HCT116 (cell line): ENCODE measurements at regions not wholly inside any gene's neighbourhood (a gene's known extent, or its start where the extent isn't known, plus 50 kb on each side); places are given as distances from the start of the nearest gene placed in this dataset.

Source experiments
- ATAC-seq: fragments of 200-7000 bp; cut with Tn5 transposase; 2 replicates; pipeline ENCODE4 v1.9.1; 2020; ENCODE audit warnings: mild to moderate bottlenecking, moderate library complexity
- BruUV-seq: library from RNA; stranded (reverse); fragments of 400-500 nt; replicated peaks from 2 replicates; lab custom pipeline; 2021; lab: Mats Ljungman, UMichigan
- CTCF ChIA-PET: fragments of 300-600 bp; sonication (Branson Sonifier 250); formaldehyde crosslinking; loops from one replicate; lab custom pipeline; 2021; ENCODE audit warnings: antibody characterized with exemption; lab: Charles Lee
- POLR2A ChIA-PET: fragments of 300-600, 350-600 bp; sonication (Branson Sonifier 250); formaldehyde crosslinking; loops from one replicate; lab custom pipeline; 2021; ENCODE audit warnings: antibody characterized with exemption; lab: Charles Lee
- RAD21 ChIA-PET, 2 experiments: fragments of 300-600 bp; sonication (Branson Sonifier 250); formaldehyde crosslinking; loops; one replicate each; lab custom pipeline; 2023; ENCODE audit warnings: low total read pairs in 2 of 2; ENCODE audit not compliant: uncharacterized antibody in 2 of 2, unreplicated experiment in 2 of 2, low non-redundant PET in 1 of 2; lab: Charles Lee
- DNase-seq: peaks from one replicate; pipeline ENCODE4 v3.0.0-alpha.2; 2010; ENCODE audit warnings: low read depth, low spot score
- H2AFZ ChIP-seq: fragments of 200-600 bp; shearing (Covaris generic), sonication (generic); 2 replicates; pipeline ENCODE4 v1.6.1; 2017; ENCODE audit warnings: low read depth, mixed run types, mixed read lengths, antibody characterized with exemption, low read length; ENCODE audit not compliant: poor library complexity, severe bottlenecking
- H3K27ac ChIP-seq: 2 replicates; pipeline ENCODE4 v1.5.1; 2012; ENCODE audit warnings: low read depth, low read length
- H3K27me3 ChIP-seq: fragments of 200-600 bp; sonication (generic); 2 replicates; pipeline ENCODE4 v1.6.1; 2016; ENCODE audit warnings: mixed run types, low read length, mixed read lengths; ENCODE audit not compliant: insufficient read depth
- H3K36me3 ChIP-seq, 2 experiments: fragments of 200-500 bp in 1 of 2; fragments of 200-600 bp in 1 of 2; sonication (Bioruptor generic) in 1 of 2; sonication (generic) in 1 of 2; 2 replicates each; pipeline versions ENCODE4 v1.5.1 to v1.6.1; 2014 to 2016; ENCODE audit warnings: low read length in 2 of 2, inconsistent platforms in 1 of 2, mixed read lengths in 1 of 2, mixed run types in 1 of 2; ENCODE audit not compliant: insufficient read depth in 2 of 2, control insufficient read depth in 1 of 2
- H3K4me1 ChIP-seq, 2 experiments: fragments of 200-600 bp in 1 of 2; sonication (generic) in 1 of 2; 2 replicates each; pipeline versions ENCODE4 v1.5.1 to v1.6.1; 2012 to 2017; ENCODE audit warnings: low read length in 2 of 2, inconsistent platforms in 1 of 2, mild to moderate bottlenecking in 1 of 2, mixed read lengths in 1 of 2, mixed run types in 1 of 2, moderate library complexity in 1 of 2; ENCODE audit not compliant: insufficient read depth in 2 of 2, control insufficient read depth in 1 of 2
- H3K4me2 ChIP-seq: fragments of 200-600 bp; sonication (generic); 2 replicates; pipeline ENCODE4 v1.6.1; 2017; ENCODE audit warnings: mixed run types, low read length, mixed read lengths
- H3K4me3 ChIP-seq, 2 experiments: fragments of 200-600 bp in 1 of 2; sonication (generic) in 1 of 2; replicated peaks in 1 of 2; 2 replicates each; pipeline ENCODE4 v1.5.1; 2011 to 2016; ENCODE audit warnings: low read length in 2 of 2, control low read depth in 1 of 2, low read depth in 1 of 2, mild to moderate bottlenecking in 1 of 2, mixed read lengths in 1 of 2, mixed run types in 1 of 2
- H3K79me2 ChIP-seq: fragments of 200-600 bp; sonication (generic); 2 replicates; pipeline ENCODE4 v1.6.1; 2017; ENCODE audit warnings: mild to moderate bottlenecking, mixed run types, low read length, moderate library complexity, mixed read lengths; ENCODE audit not compliant: insufficient read depth
- H3K9ac ChIP-seq: fragments of 200-600 bp; sonication (generic); 2 replicates; pipeline ENCODE4 v1.6.1; 2016; ENCODE audit warnings: low read length, mixed read lengths
- H3K9me2 ChIP-seq: fragments of 200-600 bp; sonication (generic), shearing (Covaris generic); 2 replicates; pipeline ENCODE4 v1.6.1; 2017; ENCODE audit warnings: mixed run types, mild to moderate bottlenecking, moderate library complexity; ENCODE audit not compliant: insufficient read depth
- H3K9me3 ChIP-seq, 2 experiments: fragments of 200-500 bp in 1 of 2; fragments of 200-600 bp in 1 of 2; sonication (Bioruptor generic) in 1 of 2; sonication (generic) in 1 of 2; 2 replicates each; pipeline ENCODE4 v1.6.1; 2014 to 2017; ENCODE audit warnings: low read length in 2 of 2, mixed read lengths in 2 of 2, inconsistent platforms in 1 of 2, low read depth in 1 of 2, mild to moderate bottlenecking in 1 of 2, mixed run types in 1 of 2, moderate library complexity in 1 of 2; ENCODE audit not compliant: control insufficient read depth in 1 of 2, insufficient read depth in 1 of 2
- H4K20me1 ChIP-seq: fragments of 200-600 bp; sonication (generic), shearing (Covaris generic); 2 replicates; pipeline ENCODE4 v1.6.1; 2017; ENCODE audit warnings: mixed run types, mild to moderate bottlenecking, moderate library complexity; ENCODE audit not compliant: insufficient read depth
- CBX3 ChIP-seq: IDR thresholded peaks from 2 replicates; pipeline ENCODE4 v1.6.1; 2012; ENCODE audit warnings: low read depth
- EGR1 ChIP-seq: IDR thresholded peaks from 2 replicates; pipeline ENCODE4 v1.6.1; 2012; ENCODE audit warnings: low read depth
- ELF1 ChIP-seq: IDR thresholded peaks from 2 replicates; pipeline ENCODE4 v1.6.1; 2012; ENCODE audit warnings: low read depth, borderline replicate concordance
- FOSL1 ChIP-seq: IDR thresholded peaks from 2 replicates; pipeline ENCODE4 v1.6.1; 2012; ENCODE audit warnings: low read depth
- JUND ChIP-seq: IDR thresholded peaks from 2 replicates; pipeline ENCODE4 v1.6.1; 2012
- POLR2AphosphoS5 ChIP-seq: IDR thresholded peaks from 2 replicates; pipeline ENCODE4 v1.6.1; 2011; ENCODE audit warnings: mild to moderate bottlenecking, low read depth, low read length, moderate library complexity
- SIN3A ChIP-seq: IDR thresholded peaks from 2 replicates; pipeline ENCODE4 v1.6.1; 2012; ENCODE audit warnings: low read depth
- SRF ChIP-seq: IDR thresholded peaks from 2 replicates; pipeline ENCODE4 v1.6.1; 2012; ENCODE audit warnings: low read depth
- TCF7L2 ChIP-seq: IDR thresholded peaks from 2 replicates; pipeline ENCODE4 v1.7.0; 2011; ENCODE audit warnings: borderline replicate concordance, inconsistent platforms; ENCODE audit not compliant: insufficient read depth, insufficient read length; ENCODE audit errors: extremely low read depth
- YY1 ChIP-seq: IDR thresholded peaks from 2 replicates; pipeline ENCODE4 v1.6.1; 2011; ENCODE audit warnings: low read length, low read depth, moderate library complexity, mild to moderate bottlenecking; ENCODE audit not compliant: insufficient replicate concordance; ENCODE audit errors: extremely low read depth
- ZFX ChIP-seq: fragments of 450-650 bp; IDR thresholded peaks from 2 replicates; pipeline ENCODE4 v1.6.1; 2017
- ZNF274 ChIP-seq: fragments of 200-500 bp; sonication (Bioruptor generic); IDR thresholded peaks from 2 replicates; pipeline ENCODE4 v1.6.1; 2014; ENCODE audit warnings: mild to moderate bottlenecking, low read depth, low read length, inconsistent platforms
- intact Hi-C: fragments of 100-400 bp; cut with micrococcal nuclease; formaldehyde crosslinking; loops from 2 replicates; pipeline ENCODE4 v1.10.0; 2022
- TF ChIP-seq, protein P1 (sequence below): IDR thresholded peaks from 2 replicates; pipeline ENCODE4 v1.6.1; 2012; ENCODE audit warnings: low read depth
- TF ChIP-seq, protein P2 (sequence below): IDR thresholded peaks from 2 replicates; pipeline ENCODE4 v1.6.1; 2012
- TF ChIP-seq, protein P3 (sequence below): IDR thresholded peaks from 2 replicates; pipeline ENCODE4 v1.6.1; 2011; ENCODE audit warnings: mild to moderate bottlenecking, low read length, moderate library complexity; ENCODE audit not compliant: insufficient replicate concordance; ENCODE audit errors: extremely low read depth

DNA sequence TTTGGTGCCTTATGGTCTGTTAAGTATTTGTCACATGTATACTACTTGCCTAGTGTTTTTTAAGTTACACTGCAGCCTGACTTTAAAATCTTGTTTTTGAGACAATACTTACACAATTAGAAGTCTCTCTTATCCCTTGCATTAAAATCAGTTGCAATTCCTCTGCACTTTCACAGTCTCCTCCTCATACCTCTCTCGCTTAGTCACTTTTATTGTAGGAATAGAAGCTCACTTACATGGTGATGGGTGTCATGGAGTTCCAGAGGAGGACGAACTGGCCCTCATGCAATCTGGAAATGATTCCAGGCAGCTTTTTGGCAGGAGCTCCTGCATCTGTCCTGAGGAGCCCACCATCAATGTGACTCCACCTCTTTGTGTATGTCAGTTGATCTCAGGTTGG is 238.4 kb upstream of the TBC1D5 start:
- Histone ChIP-seq H2AFZ (no peak overlapping the region), H3K4me3 (no peak overlapping the region), H3K79me2 (no peaks in the 10 kb centered on the region), H3K4me2 (no peak overlapping the region), H3K4me1 (no peaks in the 10 kb centered on the region), H3K27me3 (no peaks in the 10 kb centered on the region), H4K20me1 (no peaks in the 10 kb centered on the region), H3K36me3 (no peaks in the 10 kb centered on the region), H3K9me3 (no peaks in the 10 kb centered on the region), H3K27ac (no peak overlapping the region), H3K9me2 (no peaks in the 10 kb centered on the region), H3K9ac (no peak overlapping the region)
- BruUV-seq = no TSS peak
- ATAC-seq (no peak), DNase-seq (no peak)
- POLR2A ChIA-PET = no interaction called here
- intact Hi-C loops = no loop called here
- CTCF ChIA-PET = no interaction called here
- RAD21 ChIA-PET = no interaction called here
- TF ChIP-seq SRF (no peak), ZFX (no peak), JUND (no peak)
- TF ChIP-seq, protein P1, sequence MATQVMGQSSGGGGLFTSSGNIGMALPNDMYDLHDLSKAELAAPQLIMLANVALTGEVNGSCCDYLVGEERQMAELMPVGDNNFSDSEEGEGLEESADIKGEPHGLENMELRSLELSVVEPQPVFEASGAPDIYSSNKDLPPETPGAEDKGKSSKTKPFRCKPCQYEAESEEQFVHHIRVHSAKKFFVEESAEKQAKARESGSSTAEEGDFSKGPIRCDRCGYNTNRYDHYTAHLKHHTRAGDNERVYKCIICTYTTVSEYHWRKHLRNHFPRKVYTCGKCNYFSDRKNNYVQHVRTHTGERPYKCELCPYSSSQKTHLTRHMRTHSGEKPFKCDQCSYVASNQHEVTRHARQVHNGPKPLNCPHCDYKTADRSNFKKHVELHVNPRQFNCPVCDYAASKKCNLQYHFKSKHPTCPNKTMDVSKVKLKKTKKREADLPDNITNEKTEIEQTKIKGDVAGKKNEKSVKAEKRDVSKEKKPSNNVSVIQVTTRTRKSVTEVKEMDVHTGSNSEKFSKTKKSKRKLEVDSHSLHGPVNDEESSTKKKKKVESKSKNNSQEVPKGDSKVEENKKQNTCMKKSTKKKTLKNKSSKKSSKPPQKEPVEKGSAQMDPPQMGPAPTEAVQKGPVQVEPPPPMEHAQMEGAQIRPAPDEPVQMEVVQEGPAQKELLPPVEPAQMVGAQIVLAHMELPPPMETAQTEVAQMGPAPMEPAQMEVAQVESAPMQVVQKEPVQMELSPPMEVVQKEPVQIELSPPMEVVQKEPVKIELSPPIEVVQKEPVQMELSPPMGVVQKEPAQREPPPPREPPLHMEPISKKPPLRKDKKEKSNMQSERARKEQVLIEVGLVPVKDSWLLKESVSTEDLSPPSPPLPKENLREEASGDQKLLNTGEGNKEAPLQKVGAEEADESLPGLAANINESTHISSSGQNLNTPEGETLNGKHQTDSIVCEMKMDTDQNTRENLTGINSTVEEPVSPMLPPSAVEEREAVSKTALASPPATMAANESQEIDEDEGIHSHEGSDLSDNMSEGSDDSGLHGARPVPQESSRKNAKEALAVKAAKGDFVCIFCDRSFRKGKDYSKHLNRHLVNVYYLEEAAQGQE = no peak

DNA sequence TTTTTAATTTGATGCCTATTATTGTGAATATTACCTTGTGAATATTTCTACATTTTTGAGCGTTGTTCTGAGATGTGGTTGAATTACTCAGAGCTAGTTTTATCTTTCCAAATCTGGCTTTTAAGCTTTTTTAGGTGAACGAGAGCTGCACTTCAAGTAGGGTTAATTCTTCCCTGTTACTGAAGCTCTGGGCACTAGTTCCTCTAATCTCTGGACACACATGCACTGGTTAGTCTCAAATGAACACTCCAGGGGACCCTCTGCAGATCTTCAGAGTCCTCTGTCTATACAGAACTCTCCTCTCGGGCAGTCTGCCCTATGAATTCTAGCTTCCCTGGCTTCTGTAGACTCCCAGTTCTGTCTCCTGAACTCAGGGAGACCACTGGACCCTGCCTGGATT is 237.5 kb upstream of the TBC1D5 start:
- intact Hi-C loops = no loop called here
- RAD21 ChIA-PET = interaction anchor here in 1 of 2 experiments (1.0 kb wide), 1 partner anchor 85 kb away, joined by 3 read pairs; no protein-coding TSS in a partner anchor
- no peaks in the 10 kb centered on the region for H3K9me2 ChIP-seq

More for the DNA sequence above, 237.5 kb upstream of the TBC1D5 start:
- ATAC-seq (no peak), DNase-seq (no peak)
- Histone ChIP-seq H3K27ac (no peak overlapping the region), H3K4me2 (no peak overlapping the region), H3K4me1 (no peaks in the 10 kb centered on the region), H3K36me3 (no peaks in the 10 kb centered on the region), H3K9me3 (no peaks in the 10 kb centered on the region), H3K4me3 (no peak overlapping the region), H3K27me3 (no peaks in the 10 kb centered on the region), H3K9ac (no peak overlapping the region), H4K20me1 (no peaks in the 10 kb centered on the region), H3K79me2 (no peaks in the 10 kb centered on the region), H2AFZ (no peak overlapping the region)
- BruUV-seq = no TSS peak
- ChIA-PET CTCF (interaction anchor here (1.0 to 1.5 kb wide), 2 partner anchors 86 to 138 kb away, joined by 3 read pairs; no protein-coding TSS in a partner anchor), POLR2A (no interaction called here)
- no peak for TF ChIP-seq ELF1
- TF ChIP-seq YY1 = no peak
- TF ChIP-seq ZNF274 = no peak
- TF ChIP-seq, protein P2, sequence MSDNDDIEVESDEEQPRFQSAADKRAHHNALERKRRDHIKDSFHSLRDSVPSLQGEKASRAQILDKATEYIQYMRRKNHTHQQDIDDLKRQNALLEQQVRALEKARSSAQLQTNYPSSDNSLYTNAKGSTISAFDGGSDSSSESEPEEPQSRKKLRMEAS = no peak
- no peak for TF ChIP-seq TCF7L2
- no peak for TF ChIP-seq EGR1
- no peak for TF ChIP-seq POLR2AphosphoS5
- TF ChIP-seq FOSL1 = no peak
- TF ChIP-seq JUND = no peak
- TF ChIP-seq CBX3 = no peak
- TF ChIP-seq SIN3A = no peak
- TF ChIP-seq, protein P3, sequence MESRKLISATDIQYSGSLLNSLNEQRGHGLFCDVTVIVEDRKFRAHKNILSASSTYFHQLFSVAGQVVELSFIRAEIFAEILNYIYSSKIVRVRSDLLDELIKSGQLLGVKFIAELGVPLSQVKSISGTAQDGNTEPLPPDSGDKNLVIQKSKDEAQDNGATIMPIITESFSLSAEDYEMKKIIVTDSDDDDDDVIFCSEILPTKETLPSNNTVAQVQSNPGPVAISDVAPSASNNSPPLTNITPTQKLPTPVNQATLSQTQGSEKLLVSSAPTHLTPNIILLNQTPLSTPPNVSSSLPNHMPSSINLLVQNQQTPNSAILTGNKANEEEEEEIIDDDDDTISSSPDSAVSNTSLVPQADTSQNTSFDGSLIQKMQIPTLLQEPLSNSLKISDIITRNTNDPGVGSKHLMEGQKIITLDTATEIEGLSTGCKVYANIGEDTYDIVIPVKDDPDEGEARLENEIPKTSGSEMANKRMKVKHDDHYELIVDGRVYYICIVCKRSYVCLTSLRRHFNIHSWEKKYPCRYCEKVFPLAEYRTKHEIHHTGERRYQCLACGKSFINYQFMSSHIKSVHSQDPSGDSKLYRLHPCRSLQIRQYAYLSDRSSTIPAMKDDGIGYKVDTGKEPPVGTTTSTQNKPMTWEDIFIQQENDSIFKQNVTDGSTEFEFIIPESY = no peak
